ENCODE measurements at regions not wholly inside any gene's neighbourhood (a gene's known extent, or its start where the extent isn't known, plus 50 kb on each side); places are given as distances from the start of the nearest gene placed in this dataset.
"Not testable (repeated sequence)": the region's sequence is repeated elsewhere in the genome, so short reads cannot be mapped to it uniquely, and the experiment has no call there.

- DNase-seq: no peak
Measured at GRCh38 chr7:55261386-55261770, 103.8 kb upstream of the LANCL2 start.

- DNase-seq: not testable (repeated sequence)
Measured at GRCh38 chr7:55265328-55265727, 99.8 kb upstream of the LANCL2 start.

DNA sequence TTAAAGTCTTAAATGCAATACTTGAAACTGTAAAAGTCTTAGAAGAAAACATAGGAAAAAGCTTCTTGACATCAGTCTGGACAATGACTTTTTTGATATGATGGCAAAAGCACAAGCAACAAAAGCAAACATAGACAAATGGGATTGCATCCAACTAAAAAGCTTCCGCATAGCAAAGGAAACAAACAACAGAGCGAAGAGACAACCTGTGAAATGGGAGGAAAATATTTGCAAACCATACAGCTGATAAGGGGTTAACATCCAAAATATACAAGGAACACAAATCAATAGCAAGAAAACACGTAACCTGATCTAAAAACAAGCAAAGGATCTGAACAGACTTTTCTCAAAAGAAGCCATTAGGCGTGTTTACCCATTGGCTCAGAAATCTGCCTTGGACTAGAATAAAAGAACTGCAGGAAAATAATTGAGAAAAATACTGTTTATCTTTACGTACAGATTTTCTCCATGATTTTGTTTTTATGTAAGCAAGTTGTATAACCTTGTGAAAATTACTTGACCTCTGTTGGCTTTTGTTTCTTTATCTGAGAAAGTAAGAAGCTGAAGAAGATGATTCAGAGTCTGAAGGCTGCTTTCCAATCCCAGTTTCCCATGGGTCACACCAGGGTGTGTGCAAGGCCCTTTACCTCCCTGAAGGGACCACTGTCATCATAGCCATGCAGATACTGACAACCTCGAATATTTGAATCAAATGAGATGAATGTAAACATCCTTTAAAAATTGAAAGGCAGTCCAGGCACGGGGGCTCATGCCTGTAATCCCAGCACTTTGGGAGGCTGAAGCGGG, 99.1 kb upstream of the LANCL2 start:
- DNase-seq: no peak

DNA sequence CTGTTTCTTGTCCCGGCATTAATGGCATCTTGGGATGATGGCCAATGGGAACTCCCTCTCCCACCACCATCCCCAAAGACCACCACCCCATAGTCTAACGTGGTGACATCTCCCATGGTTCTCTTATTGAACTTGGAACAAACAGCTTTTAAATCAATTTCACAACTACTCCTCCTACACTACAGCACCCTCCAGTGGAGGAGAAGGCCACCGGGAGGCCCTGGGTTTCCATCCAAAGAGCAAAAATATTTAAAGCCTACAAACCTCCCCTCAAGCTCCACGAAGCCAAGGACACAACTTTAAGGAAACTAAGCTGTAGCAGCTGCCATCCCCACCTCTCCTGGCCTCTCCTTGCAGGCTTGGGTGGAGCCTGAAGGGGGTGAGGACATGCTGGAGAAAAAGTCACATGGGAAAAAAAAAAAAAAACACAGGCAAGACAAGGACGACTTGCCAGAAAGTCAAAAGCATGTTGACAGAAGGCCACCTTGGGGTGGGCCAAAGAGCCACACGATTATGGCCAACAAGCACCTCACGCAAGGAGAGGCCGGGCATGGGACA, 94.0 kb upstream of the LANCL2 start:
- DNase-seq: peak; percentile 4

DNA sequence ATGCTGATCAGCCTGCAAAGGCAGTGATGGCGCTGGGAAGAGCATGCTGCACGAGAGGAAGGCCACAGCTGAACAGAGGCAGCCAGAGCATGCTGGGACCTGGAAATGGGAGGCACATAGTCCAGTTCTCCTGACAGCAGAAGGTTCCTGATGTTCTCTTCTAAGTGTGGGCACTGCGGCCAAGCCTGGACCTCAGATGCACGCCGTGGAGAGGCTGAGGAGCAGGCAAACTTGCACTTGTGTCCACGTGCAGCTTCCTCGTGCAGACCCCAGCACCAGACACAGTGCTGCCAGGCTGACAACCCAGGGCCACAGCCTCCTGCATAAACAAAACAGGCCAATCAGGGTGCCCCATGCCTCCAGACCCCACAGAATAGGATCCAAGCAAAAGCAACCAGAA, 93.5 kb upstream of the LANCL2 start:
- no peak for DNase-seq

GRCh38 chr7:55272328-55272727, 92.8 kb upstream of the LANCL2 start:
- DNase-seq: no peak

- DNase-seq: no peak
Measured at GRCh38 chr7:55273186-55273980, 91.8 kb upstream of the LANCL2 start.

- DNase-seq: no peak
Measured at GRCh38 chr7:55274156-55274555, 91.0 kb upstream of the LANCL2 start.

- DNase-seq: no peak
Measured at GRCh38 chr7:55275291-55276200, 89.6 kb upstream of the LANCL2 start.

DNA sequence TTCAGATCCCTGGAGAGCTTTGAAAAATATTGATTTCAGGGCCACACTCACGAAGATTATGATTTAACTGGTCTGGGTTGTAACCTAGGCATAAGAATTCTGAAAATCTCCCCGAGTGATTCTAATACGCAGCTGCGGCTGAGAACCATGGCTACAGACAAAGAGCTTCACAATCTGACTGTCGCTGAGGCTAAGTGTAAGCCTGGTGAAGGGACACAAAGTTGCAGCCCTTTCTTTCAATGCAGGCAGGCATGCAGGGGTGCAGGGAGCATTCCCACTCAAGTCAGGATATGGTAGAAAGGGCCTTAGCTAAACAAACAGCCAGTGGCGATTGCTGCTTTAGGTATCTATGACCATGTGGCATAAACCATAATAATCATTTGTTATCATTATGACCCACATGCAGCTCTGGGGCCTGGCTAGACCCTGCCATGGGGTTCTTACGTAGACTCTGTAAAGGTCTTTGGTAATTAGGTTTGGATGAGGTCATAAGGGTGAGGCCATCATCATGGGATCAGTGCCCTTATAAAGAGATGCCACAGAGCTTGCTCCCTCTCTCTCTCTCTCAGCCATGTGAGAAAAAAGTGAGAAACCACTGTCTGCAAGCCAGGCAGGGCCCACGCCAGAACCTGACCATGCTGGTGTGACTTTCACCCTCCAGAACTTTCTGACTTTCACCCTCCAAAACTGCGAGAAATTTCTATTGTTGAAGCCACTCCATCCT, 88.4 kb upstream of the LANCL2 start:
- no peak for DNase-seq

- DNase-seq: no peak
Measured at GRCh38 chr7:55277916-55278315, 87.2 kb upstream of the LANCL2 start.

DNA sequence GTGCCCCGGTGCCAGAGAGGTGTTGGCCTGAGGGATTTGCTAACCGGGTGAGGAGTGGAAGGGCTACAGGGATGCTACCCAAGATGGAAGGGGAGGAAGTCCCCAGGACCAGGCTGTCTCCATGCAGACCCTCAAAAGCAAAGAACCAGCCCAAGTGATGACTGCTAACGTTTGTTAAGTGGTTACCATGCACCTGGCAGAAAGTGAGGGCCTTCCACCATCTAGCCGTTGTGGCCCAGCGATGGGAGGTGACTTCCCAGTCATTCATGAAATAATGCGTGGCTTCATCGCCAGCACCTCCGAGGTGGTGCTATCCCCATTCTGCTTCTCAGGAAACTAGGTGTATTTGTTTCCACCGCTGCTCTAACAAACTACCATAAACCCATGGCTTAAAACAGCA, 86.8 kb upstream of the LANCL2 start:
- no peak for DNase-seq

DNA sequence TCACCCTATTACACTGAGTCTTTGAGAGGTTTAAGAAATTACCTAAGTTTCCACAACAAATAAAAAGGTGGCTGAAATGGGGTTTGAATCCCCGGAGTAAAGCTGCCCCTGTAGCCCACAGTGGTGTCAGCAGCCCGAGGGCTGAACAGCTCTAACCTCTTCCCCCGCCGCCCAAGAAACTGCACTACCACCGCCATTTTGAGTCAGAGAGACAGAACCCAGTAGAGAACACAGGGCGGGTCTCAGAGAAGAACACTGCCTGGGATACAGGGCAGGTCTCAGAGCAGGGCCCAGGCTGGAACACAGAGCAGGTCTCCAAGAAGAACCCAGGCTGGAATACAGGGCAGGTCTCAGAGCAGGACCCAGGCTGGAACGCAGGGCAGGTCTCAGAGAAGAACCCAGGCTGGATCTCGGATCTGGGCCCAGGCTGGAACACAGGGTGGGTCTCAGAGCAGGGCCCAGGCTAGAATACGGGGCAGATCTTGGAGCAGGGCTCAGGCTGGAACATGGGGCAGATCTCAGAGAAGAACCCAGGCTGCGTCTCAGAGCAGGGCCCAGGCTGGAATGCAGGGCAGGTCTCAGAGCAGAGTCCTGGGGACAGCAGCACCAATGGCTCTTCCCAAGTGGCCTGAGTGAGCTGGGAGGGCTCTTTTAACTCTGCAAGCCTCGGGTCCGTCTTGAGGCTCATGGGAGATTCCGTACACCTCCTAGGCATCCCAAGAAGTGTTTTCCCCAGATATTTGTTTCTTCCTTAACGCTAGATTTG, 85.9 kb upstream of the LANCL2 start:
- no peak for DNase-seq

- peak; percentile 83 for DNase-seq
Measured at GRCh38 chr7:55280031-55280454, 85.1 kb upstream of the LANCL2 start.

DNA sequence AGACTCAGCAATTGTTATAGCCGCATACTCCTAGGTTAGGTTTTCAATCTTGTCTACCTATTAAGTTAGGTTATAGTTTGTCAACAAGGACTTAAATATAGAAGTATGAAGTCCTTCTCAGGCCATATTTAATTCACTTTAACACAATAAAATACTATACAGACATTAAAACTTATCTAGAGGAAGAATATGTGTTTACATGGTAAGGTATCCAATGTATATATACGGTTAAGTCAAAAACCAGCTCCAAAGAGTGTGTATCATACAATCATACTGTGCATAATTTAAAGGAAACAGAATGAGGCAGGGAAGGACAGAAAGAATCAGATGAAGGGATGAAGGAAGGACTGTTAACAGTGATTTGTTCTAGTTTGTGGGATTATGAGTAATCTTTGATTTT, 79.5 kb upstream of the LANCL2 start:
- DNase-seq: no peak

DNA sequence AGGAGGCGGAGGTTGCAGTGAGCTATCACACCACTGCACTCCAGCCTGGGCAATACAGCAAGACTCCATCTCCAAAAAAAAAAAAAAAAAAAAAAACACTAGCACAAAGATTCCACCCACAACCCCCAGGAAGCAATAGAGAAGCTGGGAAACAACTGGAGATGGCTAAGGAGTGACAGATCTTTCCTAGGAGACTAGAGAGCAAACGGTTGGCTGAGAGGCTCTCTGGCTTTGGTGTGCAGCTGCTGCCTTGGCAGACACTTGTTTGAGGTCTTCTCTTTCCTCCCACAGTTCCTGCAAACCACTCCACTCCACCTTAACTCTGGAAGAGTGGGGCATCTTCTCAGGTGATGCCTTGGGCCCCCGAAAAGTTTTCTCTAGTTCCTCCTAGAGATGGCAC, 78.5 kb upstream of the LANCL2 start:
- DNase-seq: no peak

- no peak for DNase-seq
Measured at GRCh38 chr7:55288070-55288824, 76.9 kb upstream of the LANCL2 start.

- DNase-seq: no peak
Measured at GRCh38 chr7:55296070-55296469, 69.1 kb upstream of the LANCL2 start.

- no peak for DNase-seq
Measured at GRCh38 chr7:55299273-55299967, 65.7 kb upstream of the LANCL2 start.

DNA sequence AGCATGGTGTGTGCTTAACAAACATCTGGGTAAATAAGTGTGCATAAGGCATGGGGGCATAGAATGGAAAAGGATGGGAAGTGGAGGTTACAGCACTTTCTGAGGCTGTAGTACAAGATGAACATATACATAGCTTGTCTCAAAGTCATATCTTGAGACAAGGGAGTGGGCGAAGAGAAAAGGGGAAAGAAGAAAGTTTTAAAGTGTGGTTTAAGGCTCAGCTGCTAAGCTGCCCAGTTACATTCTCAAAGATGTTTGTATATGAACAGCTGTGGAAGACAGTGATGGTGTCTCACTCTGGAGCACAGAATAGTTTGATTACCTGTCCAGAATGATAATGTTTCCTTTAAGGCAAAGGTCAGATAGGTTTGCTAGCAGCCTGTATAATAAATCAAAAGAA, 61.9 kb upstream of the LANCL2 start:
- no peak for DNase-seq

Measured in hematopoietic multipotent progenitor cell treated with erythropoietin and hydrocortisone succinate and interleukin-3 and kit ligand, for 4 days (in vitro differentiated cells).